Fibroblast of pulmonary artery (primary cell): ENCODE measurements at regions not wholly inside any gene's neighbourhood (a gene's known extent, or its start where the extent isn't known, plus 50 kb on each side); places are given as distances from the start of the nearest gene placed in this dataset.

Source experiments
- DNase-seq: peaks from one replicate; pipeline ENCODE4 v3.0.0-alpha.2; 2010; ENCODE audit warnings: low read depth
- H3K4me3 ChIP-seq: replicated peaks from 2 replicates; pipeline ENCODE4 v1.5.1; 2011; ENCODE audit warnings: low read depth, mild to moderate bottlenecking, control low read depth, low read length, moderate library complexity
- CTCF ChIP-seq: IDR thresholded peaks from 2 replicates; pipeline ENCODE4 v1.5.1; 2011; ENCODE audit warnings: mild to moderate bottlenecking, control low read depth, low read length, inconsistent platforms; ENCODE audit errors: missing control alignments

GRCh38 chr20:39145921-39146320 is 183.8 kb downstream of the DHX35 start:
- no peak for TF ChIP-seq CTCF
- no peak overlapping the region for H3K4me3 ChIP-seq
- DNase-seq = no peak

GRCh38 chr20:39144757-39145156 is 182.6 kb downstream of the DHX35 start:
- H3K4me3 ChIP-seq = no peak overlapping the region
- no peak for DNase-seq
- no peak for TF ChIP-seq CTCF

DNA sequence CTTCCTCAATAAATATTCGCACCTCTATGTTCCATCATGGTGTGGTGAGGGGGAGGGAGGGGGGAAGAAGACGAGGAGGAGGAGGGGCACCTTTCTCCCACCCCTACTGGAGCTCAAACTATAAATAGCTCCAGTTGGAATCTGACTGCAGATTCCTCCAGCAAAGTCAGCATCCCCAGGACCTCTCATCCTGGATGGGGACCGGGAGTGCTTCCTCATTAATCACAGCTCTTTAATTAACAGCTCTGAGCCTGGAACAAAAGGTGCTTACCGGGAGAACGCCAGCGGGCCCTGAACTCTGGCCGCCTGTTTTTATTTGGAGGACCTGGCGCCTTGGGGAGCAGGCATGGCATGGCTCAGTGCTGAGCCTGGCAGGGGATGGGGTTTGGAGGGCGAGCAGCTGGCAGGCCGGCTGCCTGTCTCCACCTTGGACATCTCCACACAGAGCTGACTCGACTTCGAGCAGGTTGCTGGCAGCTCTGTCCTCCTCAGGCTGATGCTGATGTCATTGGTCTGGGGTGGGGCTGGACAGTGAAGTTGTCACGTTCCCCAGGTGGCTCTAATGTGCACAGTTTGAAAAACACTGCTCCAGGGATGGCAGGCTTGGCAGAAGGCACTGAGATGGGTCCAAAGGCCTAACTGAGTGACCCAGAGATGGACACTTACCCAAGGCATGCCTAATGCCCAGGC is 180.4 kb downstream of the DHX35 start:
- H3K4me3 ChIP-seq = no peak overlapping the region
- TF ChIP-seq CTCF = no peak

GRCh38 chr20:39137299-39137698 is 175.2 kb downstream of the DHX35 start:
- no peak for TF ChIP-seq CTCF
- no peak overlapping the region for H3K4me3 ChIP-seq
- DNase-seq = no peak

More for the DNA sequence above, 180.4 kb downstream of the DHX35 start:
- DNase-seq = no peak

DNA sequence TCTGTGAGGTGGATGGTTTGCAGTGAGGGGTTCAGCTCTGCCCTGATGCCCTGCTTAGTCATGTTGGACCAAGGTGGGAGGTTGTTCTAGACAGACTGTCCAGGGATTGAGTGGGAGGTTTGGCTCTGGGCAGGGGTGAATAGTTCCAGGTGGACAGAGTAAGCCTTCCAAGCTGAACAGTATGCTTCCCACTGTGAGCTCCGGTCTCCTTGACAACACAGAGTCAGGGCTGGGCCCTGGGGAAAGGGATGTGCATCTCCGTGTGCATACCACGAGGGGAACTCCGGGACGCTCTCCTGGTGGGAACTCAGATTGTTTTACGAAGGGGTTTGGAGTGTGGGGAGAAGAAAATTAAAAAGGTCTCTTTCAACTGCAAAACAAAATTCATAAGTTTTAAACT is 174.7 kb downstream of the DHX35 start:
- DNase-seq = no peak
- TF ChIP-seq CTCF = no peak

GRCh38 chr20:39135885-39136544 is 173.9 kb downstream of the DHX35 start:
- no peak for DNase-seq
- H3K4me3 ChIP-seq = no peak overlapping the region
- no peak for TF ChIP-seq CTCF

More for the DNA sequence above, 174.7 kb downstream of the DHX35 start:
- no peak overlapping the region for H3K4me3 ChIP-seq

- H3K4me3 ChIP-seq = no peak overlapping the region
Observed at GRCh38 chr20:39133201-39133600, 171.1 kb downstream of the DHX35 start.

More at GRCh38 chr20:39133201-39133600, 171.1 kb downstream of the DHX35 start:
- no peak for TF ChIP-seq CTCF
- no peak for DNase-seq
